ENCODE measurements at regions not wholly inside any gene's neighbourhood (a gene's known extent, or its start where the extent isn't known, plus 50 kb on each side); places are given as distances from the start of the nearest gene placed in this dataset.

GRCh38 chr5:63843190-63843589 lies 119.1 kb downstream of the HTR1A start:
- no peak overlapping the region for H3K14ac ChIP-seq (ENCODE audit: insufficient read length)
- H4K8ac ChIP-seq (ENCODE audit: extremely low read depth, insufficient read depth, low read length) = no peak overlapping the region
- H3K79me2 ChIP-seq (ENCODE audit: control insufficient read depth in 1 of 2, insufficient read depth in 2 of 2, low read length in 2 of 2) = no peaks in the 10 kb centered on the region
- H3K36me3 ChIP-seq (ENCODE audit: control insufficient read depth in 2 of 4, insufficient read depth in 4 of 4, low read length in 3 of 4) = no peaks in the 10 kb centered on the region
- TF ChIP-seq, protein P1, sequence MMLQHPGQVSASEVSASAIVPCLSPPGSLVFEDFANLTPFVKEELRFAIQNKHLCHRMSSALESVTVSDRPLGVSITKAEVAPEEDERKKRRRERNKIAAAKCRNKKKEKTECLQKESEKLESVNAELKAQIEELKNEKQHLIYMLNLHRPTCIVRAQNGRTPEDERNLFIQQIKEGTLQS (IDR thresholded peaks at IDR 0.05; ENCODE audit: insufficient read depth, low read depth, low read length) = no peak
- no peak for TF ChIP-seq EZH2 (IDR thresholded peaks at IDR 0.05; ENCODE audit: low read depth, low read length, severe bottlenecking)
- no peak for TF ChIP-seq BACH1 (IDR thresholded peaks at IDR 0.05; ENCODE audit: low read length)
- TF ChIP-seq, protein P2, sequence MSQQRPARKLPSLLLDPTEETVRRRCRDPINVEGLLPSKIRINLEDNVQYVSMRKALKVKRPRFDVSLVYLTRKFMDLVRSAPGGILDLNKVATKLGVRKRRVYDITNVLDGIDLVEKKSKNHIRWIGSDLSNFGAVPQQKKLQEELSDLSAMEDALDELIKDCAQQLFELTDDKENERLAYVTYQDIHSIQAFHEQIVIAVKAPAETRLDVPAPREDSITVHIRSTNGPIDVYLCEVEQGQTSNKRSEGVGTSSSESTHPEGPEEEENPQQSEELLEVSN (IDR thresholded peaks at IDR 0.05) = no peak
- TF ChIP-seq, protein P3, sequence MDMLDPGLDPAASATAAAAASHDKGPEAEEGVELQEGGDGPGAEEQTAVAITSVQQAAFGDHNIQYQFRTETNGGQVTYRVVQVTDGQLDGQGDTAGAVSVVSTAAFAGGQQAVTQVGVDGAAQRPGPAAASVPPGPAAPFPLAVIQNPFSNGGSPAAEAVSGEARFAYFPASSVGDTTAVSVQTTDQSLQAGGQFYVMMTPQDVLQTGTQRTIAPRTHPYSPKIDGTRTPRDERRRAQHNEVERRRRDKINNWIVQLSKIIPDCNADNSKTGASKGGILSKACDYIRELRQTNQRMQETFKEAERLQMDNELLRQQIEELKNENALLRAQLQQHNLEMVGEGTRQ (IDR thresholded peaks at IDR 0.05; ENCODE audit: low read length) = no peak
- H2BK5ac ChIP-seq (ENCODE audit: low read depth, low read length) = no peak overlapping the region
- no peak overlapping the region for H2AFZ ChIP-seq (ENCODE audit: low read length)
- H3K23me2 ChIP-seq (ENCODE audit: low read depth, low read length) = no peaks in the 10 kb centered on the region
- H2AK5ac ChIP-seq (ENCODE audit: low read depth, low read length) = no peak overlapping the region
- no peak overlapping the region for H3K4me3 ChIP-seq (ENCODE audit: extremely low read depth in 1 of 4, insufficient read depth in 2 of 4, low read depth in 3 of 4, low read length in 4 of 4)
- no peaks in the 10 kb centered on the region for H4K20me1 ChIP-seq (replicated peaks in 1 of 2; ENCODE audit: control insufficient read depth in 1 of 2, insufficient read depth in 2 of 2, low read length in 2 of 2)
- no peak overlapping the region for H2BK15ac ChIP-seq (ENCODE audit: low read length)
- H3K56ac ChIP-seq (replicated peaks; ENCODE audit: insufficient read length, low read depth, low read length) = no peak overlapping the region
- no peak overlapping the region for H3K18ac ChIP-seq (ENCODE audit: extremely low read depth, low read length)
- DNase-seq (ENCODE audit: low read depth in 1 of 2, low spot score in 2 of 2) (no peak), FAIRE-seq (no peak)
- H3K4ac ChIP-seq (replicated peaks; ENCODE audit: insufficient read length, low read depth, low read length) = no peak overlapping the region
- ChIA-PET CTCF (ENCODE audit: partially characterized antibody) (no interaction called here), POLR2A (ENCODE audit: partially characterized antibody) (no interaction called here)
- no peak overlapping the region for H2BK12ac ChIP-seq (ENCODE audit: low read depth, low read length)
- H2BK20ac ChIP-seq (ENCODE audit: low read length) = no peak overlapping the region
- H3K4me2 ChIP-seq (ENCODE audit: insufficient read depth in 1 of 2, low read depth in 2 of 2, low read length in 2 of 2) = no peak overlapping the region
- H4K5ac ChIP-seq (ENCODE audit: insufficient read length, low read depth, low read length) = no peak overlapping the region
- WGBS, 2 experiments (ENCODE audit: extremely low coverage in 1 of 2, insufficient coverage in 1 of 2, insufficient read length in 1 of 2, insufficient replicate concordance in 2 of 2, low coverage in 1 of 2, low lambda C conversion rate in 2 of 2, missing lambda C conversion rate in 1 of 2) = 86% methylated on average over 4 of the region's 4 CpGs; no CpG with 5 or more reads in 1 of the 2 experiments
- no peaks in the 10 kb centered on the region for H3K27me3 ChIP-seq (replicated peaks in 1 of 4; ENCODE audit: control insufficient read depth in 3 of 4, extremely low read depth in 1 of 4, insufficient read depth in 3 of 4, low read length in 3 of 4)
- H3K79me1 ChIP-seq (ENCODE audit: low read depth, low read length) = no peaks in the 10 kb centered on the region
- H3K4me1 ChIP-seq (replicated peaks in 1 of 4; ENCODE audit: control insufficient read depth in 3 of 4, insufficient read depth in 4 of 4, low read length in 3 of 4) = no peaks in the 10 kb centered on the region
- no peak overlapping the region for H2BK120ac ChIP-seq (replicated peaks; ENCODE audit: low read depth, low read length)
- H4K91ac ChIP-seq (replicated peaks; ENCODE audit: insufficient read length, low read length) = no peak overlapping the region
- no peak overlapping the region for H3K27ac ChIP-seq (ENCODE audit: low read depth, low read length)
- no peak overlapping the region for H3K23ac ChIP-seq (ENCODE audit: insufficient read length)
- H3K9me3 ChIP-seq (ENCODE audit: insufficient read depth in 2 of 2, low read depth in 1 of 2, low read length in 1 of 2) = no peaks in the 10 kb centered on the region
- no peak overlapping the region for H3K9ac ChIP-seq (replicated peaks in 1 of 4; ENCODE audit: extremely low read depth in 1 of 4, low read depth in 3 of 4, low read length in 3 of 4)

All from H1 (cell line).